Activated naive CD4-positive, alpha-beta T cell treated with Interleukin-2 at 50 U/mL for 16 hours (primary cell): ENCODE measurements at regions not wholly inside any gene's neighbourhood (a gene's known extent, or its start where the extent isn't known, plus 50 kb on each side); places are given as distances from the start of the nearest gene placed in this dataset.

Experiments
- DNase-seq: peaks from one replicate; pipeline ENCODE4 v3.0.0-alpha.2; 2020

- no peak for DNase-seq
These were observed 75.5 kb upstream of the BOD1 start for GRCh38 chr5:173691931-173692330.

- DNase-seq: no peak
These were observed 77.2 kb upstream of the BOD1 start for GRCh38 chr5:173693670-173694069.

DNA sequence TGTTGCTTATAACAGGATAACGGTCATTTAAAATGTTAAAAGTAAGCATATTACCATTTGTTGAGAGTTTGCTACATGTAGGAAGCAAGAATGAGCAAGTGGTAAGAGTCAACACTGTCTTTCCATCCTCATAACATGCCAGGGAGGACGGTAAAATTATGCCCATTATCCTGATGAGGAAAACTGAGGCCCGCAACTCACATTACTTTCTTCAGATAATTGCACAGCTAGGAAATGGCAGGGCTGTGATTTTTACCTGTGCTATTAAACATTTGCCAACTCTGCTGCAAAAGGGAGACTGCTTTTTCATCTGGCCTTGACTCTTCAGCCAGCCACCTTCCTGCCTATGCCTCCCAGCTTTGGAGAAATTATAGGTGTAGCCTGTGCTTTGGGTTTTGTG, 79.8 kb upstream of the BOD1 start:
- no peak for DNase-seq

- DNase-seq: no peak
These were observed 81.6 kb upstream of the BOD1 start for GRCh38 chr5:173697931-173698579.

DNA sequence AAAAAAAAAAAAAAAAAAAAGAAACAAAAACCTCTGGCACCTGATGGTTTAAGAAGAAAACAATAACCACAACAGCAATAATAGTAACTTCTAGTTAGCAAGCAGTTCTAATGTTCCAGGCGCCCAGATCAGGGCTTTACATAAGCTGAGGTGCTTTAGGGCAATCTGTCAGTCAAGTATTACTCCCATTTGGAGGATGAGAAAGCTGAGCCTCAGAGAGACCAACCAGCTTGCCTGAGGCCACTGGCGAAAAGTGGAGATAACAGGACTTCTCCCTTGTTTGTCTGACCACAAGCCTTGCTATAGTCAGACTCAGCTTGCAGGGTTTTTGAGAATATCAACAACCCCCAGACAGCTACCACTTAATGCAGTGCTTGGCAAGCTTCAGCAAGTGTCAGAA, 83.5 kb upstream of the BOD1 start:
- no peak for DNase-seq

- no peak for DNase-seq
These were observed 87.0 kb upstream of the BOD1 start for GRCh38 chr5:173703466-173703865.

DNA sequence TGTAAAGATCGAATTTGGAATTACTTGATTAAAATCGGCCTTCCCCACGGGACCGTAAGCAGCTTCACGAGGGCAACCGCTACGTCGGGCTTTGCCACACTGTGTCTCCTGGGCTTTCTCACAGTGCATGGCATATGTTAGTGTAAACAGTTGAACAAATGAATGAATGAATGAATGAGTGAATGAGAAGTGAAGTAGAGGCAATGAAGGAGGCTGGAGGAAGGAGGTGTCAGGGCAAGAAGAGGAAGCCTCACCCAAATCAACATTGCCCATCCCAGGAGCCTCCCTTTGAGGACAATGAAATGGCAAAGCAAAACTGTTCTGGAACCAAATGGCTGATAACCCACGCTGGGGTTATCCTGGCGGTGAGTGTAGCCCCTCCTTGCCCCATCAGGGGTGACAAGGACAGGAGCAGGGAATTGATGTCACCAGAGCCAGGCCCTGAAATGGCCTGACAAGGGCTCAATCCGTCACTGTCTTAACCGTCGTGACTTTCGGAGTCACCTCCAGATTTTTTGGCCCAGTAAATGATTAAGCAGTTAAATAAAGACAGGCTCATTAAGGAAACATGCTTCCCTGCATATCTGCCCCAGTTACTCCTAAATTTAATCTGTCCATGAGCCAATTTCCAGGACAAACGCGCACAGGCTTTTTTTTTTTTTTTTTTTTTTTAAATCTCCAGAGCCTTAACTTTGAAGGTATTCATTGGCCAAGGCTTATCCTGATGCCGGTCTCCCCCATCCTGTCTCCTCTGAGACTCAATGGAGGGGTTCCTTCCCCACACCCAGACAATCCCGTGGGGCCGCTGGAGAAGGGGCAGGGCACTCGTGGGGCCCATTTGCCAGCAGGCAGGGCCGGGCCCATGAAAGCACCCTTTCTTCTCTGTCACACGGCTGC, 88.4 kb upstream of the BOD1 start:
- no peak for DNase-seq

- no peak for DNase-seq
These were observed 89.1 kb upstream of the BOD1 start for GRCh38 chr5:173705512-173706044.

DNA sequence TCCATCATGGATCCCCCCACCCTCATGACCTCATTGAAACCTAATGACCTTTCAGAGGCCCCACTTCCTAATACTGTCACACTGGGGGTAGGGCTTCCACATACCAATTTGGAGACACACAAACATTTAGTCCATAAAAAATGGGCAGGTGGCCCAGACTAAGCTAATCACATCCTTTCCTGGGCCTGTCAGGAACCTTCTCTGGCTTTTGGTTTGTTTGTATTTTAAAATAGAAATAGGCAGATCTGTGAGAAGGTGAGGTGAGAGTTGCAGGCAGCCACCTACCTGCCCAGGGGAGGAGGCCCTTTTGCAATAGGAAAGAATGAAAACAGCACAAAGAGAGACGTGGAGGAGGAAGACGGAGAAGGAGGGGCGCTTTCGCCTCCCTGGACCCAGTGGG, 90.2 kb upstream of the BOD1 start:
- no peak for DNase-seq

DNA sequence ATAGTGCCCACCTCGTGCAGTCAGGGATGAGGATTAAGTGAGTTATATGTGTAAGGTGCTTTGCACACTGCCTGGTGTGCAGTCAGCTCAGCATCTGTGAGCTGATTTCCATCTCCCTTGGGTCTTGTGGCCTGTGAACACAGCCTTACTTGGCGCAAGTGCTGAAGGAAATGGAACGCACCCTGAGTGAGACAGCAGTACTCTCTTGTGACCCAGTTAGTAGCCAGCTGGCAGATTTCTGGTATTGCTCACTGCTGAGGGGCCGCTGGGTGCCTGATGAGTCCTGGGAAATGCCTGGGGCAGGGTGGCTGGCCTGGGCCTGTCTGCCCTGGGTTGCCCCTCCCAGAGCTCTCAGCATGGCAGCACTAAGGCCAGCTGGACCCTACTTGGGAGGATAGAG, 90.9 kb upstream of the BOD1 start:
- DNase-seq: no peak

DNA sequence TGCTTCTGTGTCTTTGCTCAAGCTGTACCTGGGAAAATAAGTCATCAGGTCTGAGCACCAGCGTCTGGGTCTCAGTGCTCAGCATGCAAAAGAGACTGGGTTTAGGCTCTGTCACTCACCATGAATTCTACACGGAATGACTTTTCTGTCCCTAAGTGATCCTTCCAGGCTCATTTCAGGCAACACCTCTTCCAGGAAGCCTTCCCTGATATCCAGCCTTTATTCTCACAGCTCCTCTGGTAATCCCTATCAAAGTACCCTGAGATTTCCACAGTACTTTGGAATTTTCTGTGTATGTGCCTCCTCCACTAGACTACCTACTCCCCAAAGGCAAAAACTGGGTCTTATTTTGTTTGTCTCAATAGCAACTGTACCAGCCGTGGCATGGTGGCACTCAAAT, 92.7 kb upstream of the BOD1 start:
- DNase-seq: no peak

- no peak for DNase-seq
These were observed 93.3 kb upstream of the BOD1 start for GRCh38 chr5:173709761-173710160.

- no peak for DNase-seq
These were observed 94.1 kb upstream of the BOD1 start for GRCh38 chr5:173710528-173710927.

- DNase-seq: no peak
These were observed 95.0 kb upstream of the BOD1 start for GRCh38 chr5:173711466-173711865.

DNA sequence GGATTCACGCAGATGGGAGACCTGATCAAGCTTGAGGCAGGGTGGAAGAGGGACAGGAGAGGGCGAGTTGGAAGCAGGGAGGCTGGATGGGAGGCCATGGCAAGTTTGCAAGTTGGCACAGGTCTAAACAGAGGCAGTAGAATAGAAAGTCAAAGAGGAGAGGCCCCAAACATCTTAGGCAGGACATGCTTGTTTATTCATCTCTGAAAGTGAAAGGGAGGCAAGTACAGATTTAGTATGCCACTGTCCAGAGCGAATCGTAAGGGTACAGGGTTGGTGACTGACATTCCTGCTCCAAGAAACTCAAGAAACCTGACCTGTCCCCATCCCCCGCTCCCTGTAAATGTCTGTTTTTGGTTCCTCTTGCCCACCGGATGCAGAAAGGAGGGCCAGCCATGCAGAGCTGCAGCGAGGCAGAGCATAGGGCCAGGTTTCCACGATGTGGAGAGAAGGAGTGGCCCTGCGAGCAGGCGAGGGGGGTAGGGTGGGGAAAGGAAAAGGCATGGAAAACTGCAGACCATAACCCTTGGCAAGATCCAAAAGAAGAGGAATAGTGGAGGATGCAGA, 96.2 kb upstream of the BOD1 start:
- DNase-seq: no peak

- DNase-seq: no peak
These were observed 98.3 kb upstream of the BOD1 start for GRCh38 chr5:173714551-173715428.

DNA sequence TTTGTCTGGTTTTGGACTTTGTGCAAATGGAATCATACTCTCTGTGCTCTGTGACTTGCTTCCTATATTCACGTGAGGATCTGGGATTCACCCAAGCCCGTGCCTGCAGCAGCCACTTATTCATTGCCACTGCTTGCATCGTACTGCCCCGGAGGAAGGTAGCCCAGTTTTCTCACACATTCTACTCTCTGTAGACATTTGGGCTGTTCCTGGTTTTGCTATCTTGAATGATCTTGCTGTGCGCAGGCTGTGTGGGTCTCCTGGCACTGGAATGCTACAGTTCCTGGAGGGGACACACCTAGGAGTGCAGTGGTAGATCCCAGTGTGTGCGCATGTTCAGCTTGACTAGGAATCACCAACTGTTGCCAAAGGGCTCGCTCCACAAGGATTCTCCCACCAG, 99.2 kb upstream of the BOD1 start:
- DNase-seq: no peak

GRCh38 chr5:173716058-173716682, 99.7 kb upstream of the BOD1 start:
- no peak for DNase-seq

DNA sequence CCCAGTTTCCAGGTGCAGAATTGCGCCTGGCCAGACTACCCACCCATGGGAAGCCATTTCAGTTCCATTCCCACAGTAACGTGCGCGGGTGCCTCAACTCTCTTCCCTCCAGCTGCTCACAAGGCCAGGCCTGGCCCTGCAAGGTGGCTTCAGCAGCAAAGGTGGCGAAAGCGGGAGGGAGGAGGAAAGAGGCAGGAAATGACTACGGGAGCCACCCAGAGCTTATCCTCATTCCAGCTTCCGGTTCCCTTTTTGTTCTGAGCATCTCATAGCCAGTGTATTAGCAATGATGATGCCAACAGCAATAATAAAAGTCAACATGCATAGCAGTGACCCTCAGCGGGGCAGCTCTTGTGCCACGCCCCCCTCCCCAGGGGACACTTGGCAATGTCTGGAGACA, 101.5 kb upstream of the BOD1 start:
- DNase-seq: no peak

- DNase-seq: no peak
These were observed 102.0 kb upstream of the BOD1 start for GRCh38 chr5:173718469-173718868.

DNA sequence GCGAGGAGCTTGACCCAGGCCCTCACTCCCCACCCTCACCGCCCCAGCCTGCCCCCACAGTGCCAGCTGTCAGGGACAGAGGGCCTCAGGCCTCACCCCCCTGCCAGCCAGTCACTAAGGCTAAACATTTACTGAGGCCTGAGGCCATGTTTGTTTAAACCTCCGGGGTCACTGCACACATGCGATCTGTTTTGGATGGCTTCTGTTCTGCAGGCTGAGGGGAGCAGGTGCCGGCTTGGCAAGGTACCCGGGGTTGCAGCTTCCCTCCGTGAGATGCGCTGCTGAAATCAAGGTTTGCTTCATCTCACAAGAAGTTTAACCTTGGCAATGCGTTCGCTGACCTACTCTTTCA, 103.3 kb upstream of the BOD1 start:
- no peak for DNase-seq

GRCh38 chr5:173720286-173720952, 104.0 kb upstream of the BOD1 start:
- DNase-seq: no peak
